GM10248 (cell line): ENCODE measurements at regions not wholly inside any gene's neighbourhood (a gene's known extent, or its start where the extent isn't known, plus 50 kb on each side); places are given as distances from the start of the nearest gene placed in this dataset.

Experiments
- CTCF ChIA-PET: fragments of 300-600 bp; sonication (Branson Sonifier 250); formaldehyde crosslinking; extraction: SDS; loops from one replicate; lab custom pipeline; 2021; ENCODE audit warnings: antibody characterized with exemption; lab: Yijun Ruan, JAX
- POLR2A ChIA-PET: fragments of 350-650 bp; sonication (Branson Sonifier 250); formaldehyde crosslinking; extraction: SDS; loops from one replicate; lab custom pipeline; 2020; ENCODE audit warnings: antibody characterized with exemption; lab: Yijun Ruan, JAX
- DNase-seq: peaks from one replicate; pipeline ENCODE4 v3.0.0; 2012; ENCODE audit errors: extremely low spot score
- CTCF ChIP-seq: IDR thresholded peaks from 2 replicates; pipeline ENCODE4 v1.5.1; 2012; ENCODE audit warnings: mild to moderate bottlenecking, low read depth; ENCODE audit errors: extremely low read depth, missing control alignments, control extremely low read depth

DNA sequence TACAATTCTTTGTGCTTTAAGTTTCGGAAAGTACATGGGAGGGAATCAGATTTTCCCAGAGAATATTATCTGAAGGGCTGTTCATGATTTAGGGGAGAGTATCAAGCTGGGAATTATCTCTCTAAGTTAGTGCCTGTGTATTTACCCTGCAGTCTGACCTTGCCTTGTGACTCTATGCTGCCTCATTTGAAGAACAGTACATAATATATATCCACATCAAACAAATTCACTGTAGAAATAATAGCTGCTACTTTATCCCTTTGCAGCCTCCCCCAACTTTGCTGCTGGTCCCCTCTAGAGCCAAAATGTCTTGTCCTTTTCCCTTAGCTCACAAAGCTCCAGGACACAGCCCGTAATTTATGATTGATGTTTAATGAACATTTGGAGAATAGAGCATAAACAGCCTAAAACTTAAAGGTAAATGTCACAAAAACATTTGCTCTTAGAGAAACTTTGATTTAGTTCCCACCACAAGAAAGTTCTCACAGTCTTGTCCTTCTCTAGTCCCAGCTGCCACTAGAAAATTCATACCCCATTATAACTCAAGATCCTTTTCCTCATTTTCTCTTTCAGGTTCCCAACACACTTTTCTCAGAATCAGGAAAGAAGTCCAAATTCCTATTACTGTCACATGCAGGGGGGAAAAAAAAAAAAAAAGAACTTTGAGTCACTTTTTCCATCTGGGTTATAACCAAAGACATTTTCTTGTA, 1009.6 kb downstream of the FLRT2 start:
- CTCF ChIA-PET: no interaction called here
- no peak for TF ChIP-seq CTCF
- POLR2A ChIA-PET: no interaction called here
- no peak for DNase-seq

- ChIA-PET CTCF (interaction anchor here (1.5 kb wide), 1 partner anchor 8 kb away, joined by 3 read pairs; no protein-coding TSS in a partner anchor), POLR2A (no interaction called here)
- no peak for DNase-seq
- TF ChIP-seq CTCF: no peak
Measured at GRCh38 chr14:86533834-86534233, 1003.9 kb downstream of the FLRT2 start.

- ChIA-PET CTCF (no interaction called here), POLR2A (no interaction called here)
- no peak for DNase-seq
- no peak for TF ChIP-seq CTCF
Measured at GRCh38 chr14:86532219-86532618, 1002.3 kb downstream of the FLRT2 start.

- TF ChIP-seq CTCF: no peak
- DNase-seq: no peak
- ChIA-PET POLR2A (no interaction called here), CTCF (interaction anchor here (1.0 to 1.3 kb wide), 2 partner anchors 8 to 11 kb away, joined by 3 to 4 read pairs; no protein-coding TSS in a partner anchor)
Measured at GRCh38 chr14:86530457-86530856, 1000.5 kb downstream of the FLRT2 start.

- CTCF ChIA-PET: no interaction called here
- no peak for DNase-seq
- no peak for TF ChIP-seq CTCF
- POLR2A ChIA-PET: no interaction called here
Measured at GRCh38 chr14:86527312-86527711, 997.4 kb downstream of the FLRT2 start.

DNA sequence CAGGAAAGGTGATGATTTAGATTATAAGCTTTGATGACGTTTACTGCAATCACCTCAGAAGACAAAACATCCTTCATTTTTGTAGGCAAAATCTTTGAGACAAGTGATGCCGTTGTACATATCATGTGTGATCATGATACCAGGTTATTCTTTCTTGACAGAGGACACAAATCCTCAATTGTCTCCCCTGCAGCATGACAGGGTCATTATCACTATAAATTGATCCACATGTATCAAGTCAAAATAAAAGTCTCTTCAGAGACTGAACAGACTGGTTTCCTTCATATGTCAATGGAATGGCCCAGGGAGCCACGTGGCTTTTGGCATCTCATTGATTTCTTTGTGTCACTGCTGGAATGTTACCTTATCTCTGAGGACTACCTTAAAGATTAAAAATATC, 995.7 kb downstream of the FLRT2 start:
- TF ChIP-seq CTCF: no peak
- ChIA-PET POLR2A (no interaction called here), CTCF (no interaction called here)
- no peak for DNase-seq
